ENCODE measurements at regions not wholly inside any gene's neighbourhood (a gene's known extent, or its start where the extent isn't known, plus 50 kb on each side); places are given as distances from the start of the nearest gene placed in this dataset.

- Histone ChIP-seq H3K27ac (ENCODE audit: control insufficient read depth, insufficient read depth) (no peak overlapping the region), H3K4me1 (ENCODE audit: control insufficient read depth, insufficient read depth, low read length) (no peaks in the 10 kb centered on the region), H3K4me2 (ENCODE audit: control insufficient read depth, insufficient read depth) (no peak overlapping the region), H3K9me3 (replicated peaks; ENCODE audit: control insufficient read depth, insufficient read depth, low read length) (no peaks in the 10 kb centered on the region), H3K36me3 (ENCODE audit: control insufficient read depth in 2 of 2, insufficient read depth in 2 of 2, low read length in 1 of 2) (no peaks in the 10 kb centered on the region), H3K79me2 (ENCODE audit: control insufficient read depth, insufficient read depth, low read length) (no peaks in the 10 kb centered on the region), H3K4me3 (no peak overlapping the region), H3K9ac (ENCODE audit: control insufficient read depth, insufficient read depth, low read length) (no peak overlapping the region), H4K20me1 (ENCODE audit: control insufficient read depth, insufficient read depth) (no peaks in the 10 kb centered on the region), H3K27me3 (replicated peaks in 1 of 2; ENCODE audit: control insufficient read depth in 2 of 2, insufficient read depth in 2 of 2, low read length in 1 of 2) (no peaks in the 10 kb centered on the region), H2AFZ (ENCODE audit: control insufficient read depth, low read depth, low read length) (no peak overlapping the region)
- ChIA-PET POLR2A (no interaction called here), CTCF (no interaction called here), RAD21 (ENCODE audit: unreplicated experiment) (no interaction called here), SMC1A (ENCODE audit: uncharacterized antibody, unreplicated experiment) (no interaction called here)
- BruUV-seq (replicated peaks) = no TSS peak
- 0% methylated on average over 1 of the region's 1 CpG for WGBS (ENCODE audit: insufficient coverage, insufficient replicate concordance, low lambda C conversion rate, missing lambda C conversion rate)
- in situ Hi-C loops (cut with MboI) (no loop called here), intact Hi-C loops (cut with micrococcal nuclease; ENCODE audit: unreplicated experiment) (no loop called here)
- no peak for ATAC-seq
- TF ChIP-seq BACH1 (IDR thresholded peaks at IDR 0.05; ENCODE audit: borderline replicate concordance) (no peak), CHD2 (IDR thresholded peaks at IDR 0.05; ENCODE audit: borderline replicate concordance, low read depth, low read length) (no peak), MTA3 (IDR thresholded peaks at IDR 0.05; ENCODE audit: borderline replicate concordance, low read length) (no peak), RAD51 (IDR thresholded peaks at IDR 0.05) (no peak), KAT2A (conservative IDR thresholded peaks at IDR 0.05; ENCODE audit: control insufficient read depth, low read depth, low read length) (no peak)
- no peak for DNase-seq (ENCODE audit: low read depth, low spot score)
- FAIRE-seq = no peak
Observed at GRCh38 chr3:26550413-26550812, 72.2 kb upstream of the LRRC3B start.

- CTCF ChIA-PET = no interaction called here
- no peak for DNase-seq (ENCODE audit: low read depth, low spot score)
- intact Hi-C loops (cut with micrococcal nuclease; ENCODE audit: unreplicated experiment) = no loop called here
- no peaks in the 10 kb centered on the region for H3K79me2 ChIP-seq (ENCODE audit: control insufficient read depth, insufficient read depth, low read length)
- H3K9ac ChIP-seq (ENCODE audit: control insufficient read depth, insufficient read depth, low read length) = no peak overlapping the region
- BruUV-seq (replicated peaks) = no TSS peak
- 36% methylated on average over 6 of the region's 6 CpGs for WGBS (ENCODE audit: insufficient coverage, insufficient replicate concordance, low lambda C conversion rate, missing lambda C conversion rate)
- SMC1A ChIA-PET (ENCODE audit: uncharacterized antibody, unreplicated experiment) = no interaction called here
- no peaks in the 10 kb centered on the region for H3K27me3 ChIP-seq (replicated peaks in 1 of 2; ENCODE audit: control insufficient read depth in 2 of 2, insufficient read depth in 2 of 2, low read length in 1 of 2)
- H3K36me3 ChIP-seq (ENCODE audit: control insufficient read depth in 2 of 2, insufficient read depth in 2 of 2, low read length in 1 of 2) = no peaks in the 10 kb centered on the region
- POLR2A ChIA-PET = no interaction called here
- RAD21 ChIA-PET (ENCODE audit: unreplicated experiment) = no interaction called here
- H2AFZ ChIP-seq (ENCODE audit: control insufficient read depth, low read depth, low read length) = no peak overlapping the region
- no peaks in the 10 kb centered on the region for H4K20me1 ChIP-seq (ENCODE audit: control insufficient read depth, insufficient read depth)
- no peak overlapping the region for H3K4me3 ChIP-seq
- H3K9me3 ChIP-seq (replicated peaks; ENCODE audit: control insufficient read depth, insufficient read depth, low read length) = no peaks in the 10 kb centered on the region
- H3K4me2 ChIP-seq (ENCODE audit: control insufficient read depth, insufficient read depth) = no peak overlapping the region
- no peak for ATAC-seq
- no peak overlapping the region for H3K27ac ChIP-seq (ENCODE audit: control insufficient read depth, insufficient read depth)
- FAIRE-seq = no peak
- in situ Hi-C loops (cut with MboI) = no loop called here
- H3K4me1 ChIP-seq (ENCODE audit: control insufficient read depth, insufficient read depth, low read length) = no peaks in the 10 kb centered on the region
- TF ChIP-seq IRF4 (IDR thresholded peaks at IDR 0.05; ENCODE audit: low read depth, low read length) (no peak), RELA (IDR thresholded peaks at IDR 0.05; ENCODE audit: borderline replicate concordance, partially characterized antibody) (no peak), CUX1 (IDR thresholded peaks at IDR 0.05; ENCODE audit: insufficient replicate concordance, low read depth, low read length) (no peak), CEBPB (IDR thresholded peaks at IDR 0.05; ENCODE audit: borderline replicate concordance in 1 of 2, low read depth in 2 of 2, low read length in 2 of 2) (no peak), SMAD1 (IDR thresholded peaks at IDR 0.05; ENCODE audit: low read depth, partially characterized antibody) (no peak), BHLHE40 (IDR thresholded peaks at IDR 0.05; ENCODE audit: borderline replicate concordance in 1 of 2, low read depth in 2 of 2, low read length in 1 of 2) (no peak), RFX5 (IDR thresholded peaks at IDR 0.05; ENCODE audit: low read depth, low read length) (no peak), SMAD5 (IDR thresholded peaks at IDR 0.05; ENCODE audit: low read depth) (no peak), IKZF1 (conservative IDR thresholded peaks at IDR 0.05) (no peak), MXI1 (IDR thresholded peaks at IDR 0.05; ENCODE audit: low read depth, low read length) (no peak), ZZZ3 (IDR thresholded peaks at IDR 0.05; ENCODE audit: control insufficient read depth, insufficient read length, low read depth) (no peak)
Observed at GRCh38 chr3:26556637-26557036, 65.9 kb upstream of the LRRC3B start.
